Suppressor macrophage treated with lipopolysaccharide for 1 hour (primary cell): ENCODE measurements at regions not wholly inside any gene's neighbourhood (a gene's known extent, or its start where the extent isn't known, plus 50 kb on each side); places are given as distances from the start of the nearest gene placed in this dataset.

Source experiments
- DNase-seq, 3 donors: peaks; one replicate each; pipeline ENCODE4 v3.0.0-alpha.2; 2020 to 2022

DNA sequence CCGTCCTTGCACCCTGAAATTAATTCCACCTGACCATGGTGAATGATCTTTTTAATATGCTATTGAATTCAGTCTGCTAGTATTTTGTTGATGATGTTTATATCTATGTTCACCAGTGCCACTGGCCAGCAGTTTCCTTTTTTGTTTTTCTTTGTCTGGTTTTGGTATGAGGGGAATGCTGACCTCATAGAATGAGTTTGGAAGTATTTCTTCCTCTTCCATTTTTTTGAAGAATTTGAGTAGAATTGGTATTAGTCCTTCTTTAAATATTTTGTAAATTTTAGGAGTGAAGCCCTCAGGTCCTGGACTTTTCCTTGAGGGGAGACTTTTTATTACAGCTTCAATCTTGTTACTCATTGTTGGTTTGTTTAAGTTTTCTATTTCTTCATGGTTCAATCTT is 231.6 kb downstream of the MRPL39 start:
- DNase-seq = no peak

DNA sequence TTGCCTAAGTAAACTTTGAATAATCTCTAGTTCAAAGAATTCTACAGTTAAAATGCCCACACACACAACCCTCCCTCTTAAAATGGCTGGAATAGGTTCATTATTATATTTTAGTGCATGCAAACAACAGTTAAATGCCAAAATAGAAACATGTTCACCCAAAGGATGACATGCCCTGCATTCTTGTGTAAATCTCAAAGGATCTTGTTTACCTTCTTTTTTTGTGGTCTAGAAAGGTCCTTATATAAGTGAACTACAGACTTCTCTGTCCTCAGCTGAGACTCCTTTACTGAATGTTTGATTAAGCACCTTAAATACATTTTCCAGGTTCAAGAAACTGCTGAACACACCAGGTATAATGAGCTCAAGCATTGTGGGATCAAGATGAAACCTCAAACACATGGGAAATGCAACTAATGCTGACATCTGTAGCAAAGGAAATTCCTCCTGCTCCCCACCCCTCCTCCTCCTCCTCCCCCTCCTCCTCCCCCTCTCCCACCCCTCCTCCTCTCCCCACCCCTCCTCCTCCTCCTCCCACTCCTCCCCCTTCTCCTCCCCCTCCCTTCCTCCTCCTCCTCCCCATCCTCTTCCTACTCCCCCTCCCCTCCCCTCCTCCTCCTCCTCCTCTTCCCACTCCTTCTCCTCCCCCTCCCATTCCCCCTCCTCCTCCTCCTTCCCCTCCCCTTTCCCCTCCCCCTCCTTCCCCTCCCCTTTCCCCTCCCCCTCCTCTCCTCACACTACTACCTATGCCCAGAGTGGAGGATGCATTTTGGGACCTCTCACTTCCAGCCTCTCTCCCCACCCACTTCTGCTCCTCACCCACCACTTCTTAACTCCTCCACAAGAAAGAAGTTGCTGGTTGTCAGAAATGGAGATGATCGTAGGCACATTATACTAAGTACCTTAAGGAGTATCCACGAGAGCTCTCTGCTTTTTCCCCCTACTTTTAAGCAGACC is 233.9 kb downstream of the MRPL39 start:
- DNase-seq = no peak

DNA sequence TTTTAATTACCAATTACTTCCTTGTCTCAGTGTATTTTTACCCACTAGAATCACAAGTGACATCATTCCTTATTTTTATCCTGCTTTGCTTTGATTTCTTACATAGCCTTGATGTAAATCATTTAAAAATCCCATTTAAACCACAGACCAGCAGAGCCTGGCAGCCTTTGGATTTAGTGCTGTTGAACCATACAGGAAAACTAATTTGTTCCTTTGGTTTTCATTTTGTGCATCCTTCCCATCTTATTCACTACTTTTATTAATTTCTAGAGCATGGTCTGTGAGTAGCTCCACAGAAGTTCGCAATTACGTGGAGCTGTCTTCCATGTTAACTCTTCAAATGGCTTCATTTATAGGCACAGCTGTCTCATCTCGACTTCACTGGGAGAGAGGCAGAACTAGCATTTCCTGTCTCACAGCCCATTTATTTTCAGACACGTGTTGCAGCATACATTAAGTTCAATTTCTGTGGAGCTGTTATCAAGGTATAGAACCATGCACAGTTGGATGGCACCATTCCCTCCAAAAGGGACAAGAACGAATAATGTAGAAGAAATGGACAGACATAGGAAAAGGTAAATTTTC is 235.3 kb downstream of the MRPL39 start:
- DNase-seq = no peak

DNA sequence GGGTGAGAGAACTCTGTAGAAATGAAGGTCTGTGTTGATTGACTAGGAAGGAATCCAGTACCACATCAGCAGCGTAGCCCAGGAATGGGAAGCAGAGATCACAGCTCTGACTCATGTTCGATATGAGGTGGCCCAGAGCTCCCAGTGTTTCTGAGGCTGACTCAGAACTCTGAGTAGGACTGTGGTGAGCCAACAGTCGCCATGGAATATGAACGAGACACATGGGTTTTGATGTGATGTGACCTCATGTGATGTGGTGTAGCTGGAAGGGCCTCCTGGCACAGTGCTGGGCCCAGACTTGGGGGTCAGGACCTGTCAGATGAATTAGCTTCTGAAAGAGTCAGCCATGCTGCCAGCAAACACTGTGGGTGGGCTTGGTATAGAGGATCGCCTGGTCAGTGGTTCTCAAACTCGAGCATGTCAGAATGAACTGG is 237.0 kb downstream of the MRPL39 start:
- peak; percentile 49 to 68 (median 57) for DNase-seq

DNA sequence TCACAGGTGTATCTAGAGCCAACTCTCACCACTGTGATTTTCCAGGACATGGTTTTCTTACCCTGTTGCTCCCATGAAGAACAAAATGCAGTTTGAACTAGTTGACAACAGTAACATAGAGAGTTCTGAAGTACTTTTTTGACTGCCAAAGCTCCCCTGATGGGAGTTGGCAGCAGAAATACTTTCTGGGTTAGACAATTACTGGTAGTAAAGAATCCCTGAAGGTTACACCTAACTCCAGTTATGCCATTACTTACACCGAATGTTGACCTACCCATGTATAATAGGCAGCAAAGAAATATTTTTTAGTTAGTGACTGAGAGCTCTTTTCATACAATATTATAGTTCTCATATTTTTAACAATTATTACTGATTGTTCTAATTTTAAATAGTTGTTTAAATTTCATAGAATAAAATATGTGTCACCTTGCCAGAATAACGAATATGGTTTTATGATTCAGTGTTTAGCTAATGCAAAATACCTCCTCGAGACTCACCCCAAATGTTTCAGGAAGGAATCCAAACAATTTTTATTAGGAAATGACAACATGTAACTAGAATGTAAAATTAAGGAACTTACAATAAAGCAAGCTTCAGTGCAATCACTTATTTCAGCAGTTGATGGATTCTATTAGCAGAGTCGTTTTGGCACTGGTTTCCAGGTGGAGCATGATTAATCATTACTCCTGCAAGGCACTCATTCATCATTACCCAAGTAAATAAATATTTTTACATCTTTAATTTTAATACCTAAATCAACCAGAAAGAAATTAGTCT is 237.6 kb downstream of the MRPL39 start:
- no peak for DNase-seq

DNA sequence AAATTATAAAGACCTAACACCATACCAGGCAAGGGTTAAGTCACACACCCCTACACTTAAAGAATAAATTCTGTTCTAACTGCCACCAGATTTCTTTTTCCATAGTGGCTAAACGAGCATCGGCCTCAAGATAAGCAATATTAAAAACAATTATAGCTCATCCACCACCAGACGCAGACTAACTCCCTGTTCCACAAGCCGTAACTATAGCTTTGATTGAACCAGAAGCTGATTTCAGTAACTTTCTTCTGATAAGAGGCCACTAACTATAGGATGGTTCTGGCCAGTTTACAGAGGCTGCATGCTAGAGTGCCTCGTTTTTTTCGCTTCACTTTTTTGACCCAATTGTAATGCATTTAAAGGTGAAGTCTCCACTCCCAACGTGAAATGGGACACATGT is 238.8 kb downstream of the MRPL39 start:
- no peak for DNase-seq

DNA sequence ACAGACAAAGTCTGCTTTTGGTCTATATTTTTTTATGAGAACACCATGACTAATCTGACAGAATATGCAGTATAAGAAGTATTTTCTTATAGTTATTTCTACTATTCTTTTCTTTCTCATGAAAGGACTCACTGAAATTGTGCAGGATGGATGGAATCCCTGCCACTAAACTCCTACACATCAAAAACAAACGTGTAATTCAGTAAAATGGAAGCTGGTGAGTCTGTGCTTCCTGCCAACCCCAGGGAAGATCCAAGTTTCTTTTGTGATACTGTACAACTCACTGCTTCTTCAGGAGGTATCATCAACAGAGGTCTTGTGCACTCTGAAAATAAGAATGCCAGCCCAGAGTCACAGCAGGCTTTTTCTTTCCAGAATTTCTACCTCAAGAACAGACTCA is 241.2 kb downstream of the MRPL39 start:
- no peak for DNase-seq

DNA sequence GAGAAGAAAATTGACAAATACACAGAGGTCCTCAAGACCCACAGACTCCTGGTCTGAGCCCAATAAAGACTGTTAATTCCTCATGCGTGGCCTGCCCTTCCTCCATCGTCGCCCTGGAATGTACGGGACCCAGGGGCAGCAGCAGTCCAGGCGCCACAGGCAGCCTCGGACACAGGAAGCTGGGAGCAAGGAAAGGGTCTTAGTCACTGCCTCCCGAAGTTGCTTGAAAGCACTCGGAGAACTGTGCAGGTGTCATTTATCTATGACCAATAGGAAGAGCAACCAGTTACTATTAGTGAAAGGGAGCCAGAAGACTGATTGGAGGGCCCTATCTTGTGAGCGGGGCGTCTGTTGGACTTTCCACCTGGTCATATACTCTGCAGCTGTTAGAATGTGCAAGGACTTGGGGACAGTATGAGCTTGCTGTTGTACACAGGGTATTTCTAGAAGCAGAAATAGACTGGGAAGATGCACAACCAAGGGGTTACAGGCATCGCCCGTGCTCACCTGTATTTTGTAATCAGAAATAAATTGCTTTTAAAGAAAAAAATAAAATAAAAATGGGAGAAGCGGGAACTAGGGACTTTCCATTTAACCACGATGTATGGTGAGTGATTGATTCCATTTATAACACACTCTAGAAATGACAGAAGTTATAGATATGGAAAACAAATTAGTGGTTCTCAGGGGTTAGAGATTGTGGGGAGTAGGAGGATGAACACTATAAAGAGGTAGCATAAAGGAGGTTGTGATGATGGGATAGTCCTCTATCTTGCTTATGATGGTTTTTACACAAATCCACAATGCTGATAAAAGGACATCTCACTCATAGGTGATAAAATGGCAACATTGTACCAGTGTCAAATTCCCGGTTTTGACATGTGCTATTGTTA is 244.7 kb downstream of the MRPL39 start:
- no peak for DNase-seq

DNA sequence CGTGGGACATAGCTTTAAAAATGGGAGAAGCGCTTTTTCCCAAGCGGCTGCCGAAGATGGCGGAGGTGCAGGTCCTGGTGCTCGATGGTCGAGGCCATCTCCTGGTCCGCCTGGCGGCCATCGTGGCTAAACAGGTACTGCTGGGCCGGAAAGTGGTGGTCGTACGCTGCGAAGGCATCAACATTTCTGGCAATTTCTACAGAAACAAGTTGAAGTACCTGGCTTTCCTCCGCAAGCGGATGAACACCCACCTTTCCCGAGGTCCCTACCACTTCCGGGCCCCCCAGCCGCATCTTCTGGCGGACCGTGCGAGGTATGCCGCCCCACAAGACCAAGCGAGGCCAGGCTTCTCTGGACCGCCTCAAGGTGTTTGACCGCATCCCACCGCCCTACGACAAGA is 245.5 kb downstream of the MRPL39 start:
- DNase-seq = no peak

DNA sequence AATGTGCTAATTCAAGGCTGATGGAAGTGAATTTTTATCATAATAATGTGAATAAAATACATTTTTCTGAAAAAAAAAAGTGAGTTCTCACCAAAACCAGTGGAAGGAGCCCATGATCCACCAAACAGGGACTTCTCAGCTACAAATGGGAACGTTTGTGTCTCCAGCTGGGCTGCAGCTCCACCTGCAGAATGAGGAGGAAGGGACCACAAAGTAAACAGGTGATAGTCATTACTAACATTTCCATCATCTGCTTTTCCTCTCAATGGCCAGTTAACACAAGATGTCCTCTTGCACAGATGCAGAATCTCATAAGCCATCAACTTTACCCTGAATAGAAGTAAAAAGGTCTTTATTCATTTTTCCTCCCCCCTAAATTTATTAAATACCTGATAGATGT is 246.2 kb downstream of the MRPL39 start:
- no peak for DNase-seq

DNA sequence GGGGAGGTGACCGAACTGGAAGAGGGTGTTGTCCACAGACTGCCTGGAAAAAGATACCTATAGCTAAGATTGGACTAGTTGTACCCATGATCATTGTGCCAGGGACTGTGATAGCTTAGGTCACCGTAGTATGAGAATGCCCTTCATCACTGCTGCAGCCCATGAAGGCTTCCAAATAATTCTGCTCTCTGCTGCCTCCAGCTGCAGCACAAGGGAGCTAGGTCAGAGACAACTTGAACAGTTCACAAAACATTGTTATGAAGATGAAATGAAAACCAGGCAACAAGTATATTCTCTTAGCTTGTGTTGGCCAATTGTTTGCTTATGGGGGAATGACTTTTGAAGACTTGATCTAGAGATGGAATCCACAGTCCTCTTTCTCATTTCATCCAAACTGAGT is 246.7 kb downstream of the MRPL39 start:
- DNase-seq = no peak

DNA sequence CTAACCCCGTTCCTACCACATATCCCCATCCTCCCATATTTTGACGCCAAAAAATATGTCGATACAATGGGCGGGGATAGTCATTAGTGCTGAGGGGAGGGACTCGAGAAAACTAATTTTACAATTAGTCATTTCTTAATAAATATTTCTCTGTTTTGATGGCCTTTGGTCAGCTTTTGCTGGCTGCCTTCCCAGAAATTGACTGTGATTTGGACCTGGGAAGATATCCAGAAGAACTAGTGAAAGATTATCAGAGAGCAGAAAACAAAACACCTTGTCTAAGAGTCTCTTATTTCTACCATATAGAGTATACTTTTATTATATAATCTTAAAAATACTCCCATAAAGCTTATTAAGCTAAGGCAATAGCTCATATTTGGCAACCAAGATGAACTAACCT is 247.6 kb downstream of the MRPL39 start:
- no peak for DNase-seq

DNA sequence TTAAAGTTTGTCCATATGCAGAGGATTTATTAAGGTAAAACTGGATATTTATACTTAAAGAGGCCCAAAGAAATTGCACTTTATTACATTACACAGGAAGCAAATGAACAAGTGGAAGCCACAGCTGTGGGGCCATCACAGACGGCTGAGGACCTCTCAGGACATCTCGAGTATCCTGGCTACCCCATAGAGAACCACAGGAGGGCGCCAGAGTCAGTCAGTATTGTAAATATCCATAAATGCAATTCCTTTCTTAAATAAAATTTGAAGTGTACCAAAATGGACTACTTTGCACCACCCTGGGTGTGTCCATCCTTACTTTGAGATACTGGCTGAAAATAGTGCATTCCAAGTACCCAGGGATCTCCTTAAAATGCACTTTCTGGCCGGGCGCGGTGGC is 257.2 kb downstream of the MRPL39 start:
- DNase-seq = peak; percentile 36 to 52 (median 47)

DNA sequence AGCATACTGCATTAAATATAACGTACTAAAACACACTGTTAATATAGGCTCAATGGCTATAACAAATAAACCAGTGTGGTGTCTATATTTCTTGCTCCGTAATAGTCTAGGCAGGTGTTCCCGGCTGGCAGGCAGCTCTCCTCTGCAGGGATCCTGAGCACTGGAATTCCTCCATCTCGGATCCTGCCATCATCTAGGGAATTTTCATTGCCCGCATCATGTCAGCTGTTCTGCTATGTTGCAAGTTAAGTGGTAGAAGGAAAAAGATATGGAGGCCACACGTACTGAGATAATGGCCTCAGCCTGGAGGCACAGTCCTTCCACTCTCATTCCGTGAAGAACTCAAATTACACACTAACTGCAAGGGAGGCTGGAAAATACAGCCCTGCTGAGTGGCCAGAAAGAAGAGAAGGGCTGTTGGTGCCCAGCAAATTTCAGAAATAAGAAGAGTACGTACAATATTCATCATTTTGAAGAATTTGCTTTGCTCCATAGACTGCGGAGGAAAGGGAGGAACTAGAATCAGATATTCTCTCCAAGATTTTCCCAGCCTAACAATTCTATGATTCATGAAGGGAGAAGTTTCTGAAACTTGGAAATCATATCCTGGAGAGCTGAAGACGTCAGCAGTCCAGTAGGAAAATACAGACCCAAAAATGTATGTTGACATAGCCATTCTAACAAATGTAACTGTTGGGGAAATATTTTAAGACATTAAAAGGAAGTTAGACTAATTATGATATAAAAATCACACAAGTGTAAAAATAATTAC is 263.3 kb downstream of the MRPL39 start:
- no peak for DNase-seq

DNA sequence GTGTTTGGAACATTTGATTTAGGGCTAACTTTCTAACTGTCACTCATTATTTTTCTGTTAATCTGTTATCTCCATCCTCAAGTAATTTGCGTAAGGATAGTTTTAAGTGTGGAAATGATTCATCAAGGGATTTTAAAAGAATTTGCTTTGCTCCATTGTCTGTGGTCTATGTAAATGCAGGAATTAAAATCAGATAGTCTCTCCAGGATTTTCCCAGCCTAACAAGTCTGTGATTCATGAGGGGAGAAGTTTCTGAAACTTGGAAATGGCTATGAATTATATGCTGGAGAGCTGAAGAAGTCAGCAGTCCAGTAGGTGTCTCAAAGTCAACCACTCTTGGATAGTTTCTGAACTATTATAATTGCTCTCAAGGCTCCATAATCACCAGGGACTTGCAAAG is 264.5 kb downstream of the MRPL39 start:
- DNase-seq = no peak

DNA sequence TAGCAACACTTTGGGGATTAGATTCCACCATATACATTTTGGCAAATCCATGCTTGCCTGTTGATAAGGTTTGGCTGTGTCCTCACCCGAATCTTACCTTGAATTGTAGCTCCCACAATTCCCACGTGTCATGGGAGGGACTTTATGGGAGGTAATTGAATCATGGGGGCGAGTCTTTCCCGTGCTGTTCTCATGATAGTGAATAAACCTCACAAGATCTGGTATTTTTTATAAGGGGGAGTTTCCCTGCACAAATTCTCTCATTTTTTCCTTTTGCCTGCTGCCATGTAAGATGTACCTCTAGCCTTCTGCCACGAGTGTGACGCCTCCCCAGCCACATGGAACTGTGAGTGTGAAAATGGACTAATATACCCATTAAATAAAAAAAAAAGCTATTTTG is 265.3 kb downstream of the MRPL39 start:
- no peak for DNase-seq

DNA sequence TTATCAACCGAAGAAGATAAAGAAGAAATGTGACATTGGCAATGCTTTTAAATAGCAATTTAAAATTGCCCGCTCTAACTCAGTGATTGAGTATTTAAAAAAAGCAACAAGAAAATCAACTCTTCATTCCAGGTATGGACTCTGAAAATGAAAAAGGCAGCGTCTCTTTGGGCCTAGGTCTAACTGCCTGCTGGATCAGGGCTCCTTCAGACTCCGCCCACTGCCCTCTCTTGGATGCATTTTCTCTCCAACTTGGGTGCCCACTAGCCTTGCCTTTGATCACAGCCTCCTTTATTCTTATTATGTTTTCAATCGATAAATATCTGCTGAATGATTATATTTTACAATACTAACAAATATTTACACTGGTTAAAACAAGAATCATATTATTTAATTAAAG is 268.9 kb downstream of the MRPL39 start:
- DNase-seq = no peak

DNA sequence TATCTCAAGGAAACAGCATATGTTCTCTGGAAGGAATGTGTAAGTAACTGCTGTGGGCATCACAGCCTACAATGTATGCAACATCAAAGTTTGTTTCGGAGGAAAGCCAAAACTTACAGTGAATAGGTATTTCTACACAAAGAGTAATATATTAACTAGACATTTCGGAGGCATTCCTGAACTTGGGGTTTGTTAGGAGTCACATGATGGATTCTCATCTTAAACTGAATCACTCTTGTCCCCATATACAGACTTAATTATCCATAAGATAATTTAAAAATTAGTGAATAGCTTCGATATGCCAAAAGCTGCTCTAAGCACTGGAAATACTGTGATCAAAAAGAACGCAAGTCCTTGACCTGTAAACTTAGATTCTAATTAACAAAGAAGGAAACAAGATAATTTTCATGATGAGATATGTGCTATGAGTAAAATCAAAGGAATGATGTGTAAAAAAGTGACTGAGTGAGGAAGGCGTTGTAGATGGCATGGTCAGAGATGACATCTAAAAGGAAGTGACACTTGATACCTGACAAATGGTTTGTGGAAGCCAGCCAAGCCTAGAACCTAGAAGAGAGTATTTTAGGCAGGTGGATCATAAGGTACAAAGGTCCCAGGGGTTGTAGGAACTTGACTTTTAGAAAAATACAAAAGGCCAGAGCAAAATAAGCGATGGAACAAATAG is 273.1 kb downstream of the MRPL39 start:
- no peak for DNase-seq

DNA sequence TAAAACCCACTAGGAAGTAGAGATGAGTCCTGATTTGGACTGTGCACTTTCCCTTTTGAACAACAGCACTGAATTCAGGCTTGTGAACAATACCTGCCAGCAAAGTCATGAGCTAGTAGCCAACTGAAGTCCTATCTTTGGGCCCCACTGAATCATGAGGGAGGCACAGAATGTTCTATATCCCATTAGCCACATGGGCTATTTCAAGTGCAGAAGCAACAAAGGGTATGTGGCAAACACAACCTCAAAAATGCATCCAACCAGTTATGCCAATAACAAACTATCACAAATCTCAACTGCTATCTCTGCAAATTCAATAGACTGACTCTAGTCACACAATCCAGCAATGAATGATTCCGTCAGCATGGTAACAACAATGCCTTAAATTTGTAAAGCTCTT is 276.0 kb downstream of the MRPL39 start:
- no peak for DNase-seq

DNA sequence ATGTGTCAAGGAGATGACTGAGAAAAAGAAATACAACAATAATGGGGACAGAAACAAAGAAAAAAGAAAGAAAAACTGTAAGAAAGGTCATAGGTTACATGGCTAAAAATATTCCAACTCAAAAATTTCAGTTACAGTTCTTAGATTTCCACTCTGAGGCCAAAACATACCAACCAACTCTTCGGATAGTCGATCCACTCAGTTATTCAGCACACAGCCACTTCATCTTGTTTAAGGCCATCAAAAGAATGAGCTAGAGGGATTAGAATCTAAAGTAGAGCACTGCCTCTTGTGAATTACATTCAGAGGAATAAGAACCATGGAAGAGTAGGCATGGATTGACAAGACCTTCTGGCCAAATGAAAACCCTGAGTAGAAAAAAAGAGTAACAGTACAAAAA is 277.0 kb downstream of the MRPL39 start:
- no peak for DNase-seq

DNA sequence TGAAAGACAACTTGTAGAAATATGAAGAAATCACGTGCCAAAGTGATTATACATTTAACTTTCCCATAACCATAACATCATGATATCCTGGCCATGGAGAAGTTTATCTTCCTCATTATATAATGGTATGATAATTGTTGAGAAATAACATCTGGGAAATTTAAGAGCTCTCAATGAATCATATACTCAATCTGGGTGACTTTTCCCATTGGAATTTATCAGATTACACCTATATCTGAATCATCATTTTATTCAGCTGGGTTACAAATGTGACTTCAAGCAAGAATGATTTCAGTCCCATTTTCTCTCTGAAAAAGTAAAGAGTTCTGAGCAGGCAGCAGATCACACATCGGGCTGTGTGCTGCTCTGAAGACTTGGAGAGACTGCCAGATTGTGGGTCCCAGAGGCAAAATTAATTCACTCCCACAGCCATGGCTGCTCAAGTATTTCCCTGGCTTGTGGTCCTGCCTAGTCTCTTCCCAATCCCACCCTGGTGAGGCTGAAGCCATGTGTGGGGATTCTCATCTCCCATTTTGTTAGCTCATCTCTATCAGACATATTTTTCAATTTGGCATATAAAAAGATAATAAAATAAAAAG is 278.0 kb downstream of the MRPL39 start:
- DNase-seq = no peak
